ENCODE measurements at regions not wholly inside any gene's neighbourhood (a gene's known extent, or its start where the extent isn't known, plus 50 kb on each side); places are given as distances from the start of the nearest gene placed in this dataset.

- peaks cover 0 to 2% of the 10 kb centered on the region in 2 donors for H3K27me3 ChIP-seq (ENCODE audit: control insufficient read depth in 2 of 2, insufficient read depth in 2 of 2, low read length in 2 of 2)
- WGBS (ENCODE audit: insufficient coverage) = no CpG with 5 or more reads among the region's 1 CpG
Observed at GRCh38 chr15:39157882-39158281, 423.0 kb upstream of the THBS1 start.

GRCh38 chr15:39159833-39160232, 421.0 kb upstream of the THBS1 start:
- H3K36me3 ChIP-seq (replicated peaks in 1 of 2; ENCODE audit: control insufficient read depth in 1 of 2, insufficient read depth in 2 of 2, low read length in 2 of 2) = no peaks in the 10 kb centered on the region
- DNase-seq = no peak
- no peaks in the 10 kb centered on the region for H3K4me1 Mint-ChIP-seq
- TF ChIP-seq, protein P1, sequence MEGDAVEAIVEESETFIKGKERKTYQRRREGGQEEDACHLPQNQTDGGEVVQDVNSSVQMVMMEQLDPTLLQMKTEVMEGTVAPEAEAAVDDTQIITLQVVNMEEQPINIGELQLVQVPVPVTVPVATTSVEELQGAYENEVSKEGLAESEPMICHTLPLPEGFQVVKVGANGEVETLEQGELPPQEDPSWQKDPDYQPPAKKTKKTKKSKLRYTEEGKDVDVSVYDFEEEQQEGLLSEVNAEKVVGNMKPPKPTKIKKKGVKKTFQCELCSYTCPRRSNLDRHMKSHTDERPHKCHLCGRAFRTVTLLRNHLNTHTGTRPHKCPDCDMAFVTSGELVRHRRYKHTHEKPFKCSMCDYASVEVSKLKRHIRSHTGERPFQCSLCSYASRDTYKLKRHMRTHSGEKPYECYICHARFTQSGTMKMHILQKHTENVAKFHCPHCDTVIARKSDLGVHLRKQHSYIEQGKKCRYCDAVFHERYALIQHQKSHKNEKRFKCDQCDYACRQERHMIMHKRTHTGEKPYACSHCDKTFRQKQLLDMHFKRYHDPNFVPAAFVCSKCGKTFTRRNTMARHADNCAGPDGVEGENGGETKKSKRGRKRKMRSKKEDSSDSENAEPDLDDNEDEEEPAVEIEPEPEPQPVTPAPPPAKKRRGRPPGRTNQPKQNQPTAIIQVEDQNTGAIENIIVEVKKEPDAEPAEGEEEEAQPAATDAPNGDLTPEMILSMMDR (IDR thresholded peaks at IDR 0.05) = no peak
- H3K27ac ChIP-seq (ENCODE audit: low read depth in 1 of 2, low read length in 2 of 2) = no peak overlapping the region
- H3K4me3 ChIP-seq (replicated peaks in 1 of 3; ENCODE audit: low read depth in 2 of 3, low read length in 3 of 3) = no peak overlapping the region
- no peaks in the 10 kb centered on the region for H3K36me3 Mint-ChIP-seq
- peaks cover 0 to 4% (median 1%) of the 10 kb centered on the region in 7 donors for H3K9me3 Mint-ChIP-seq
- H3K27me3 Mint-ChIP-seq (ENCODE audit: low read depth in 3 of 3) = peaks cover 2 to 11% (median 3%) of the 10 kb centered on the region in 3 donors
- H4K20me1 ChIP-seq (ENCODE audit: insufficient read depth, low read length) = no peaks in the 10 kb centered on the region
- no peak overlapping the region for H3K27ac Mint-ChIP-seq
- no peak overlapping the region for H3K4me2 ChIP-seq (replicated peaks; ENCODE audit: extremely low read depth, low read length, poor library complexity, severe bottlenecking)
- intact Hi-C loops (cut with micrococcal nuclease) = no loop called here
- H3K4me3 Mint-ChIP-seq = no peak overlapping the region
- no peak overlapping the region for H2AFZ ChIP-seq (ENCODE audit: insufficient read depth, low read depth, low read length, poor library complexity, severe bottlenecking)
- no peaks in the 10 kb centered on the region for H3K9me3 ChIP-seq (replicated peaks in 1 of 2; ENCODE audit: control insufficient read depth in 1 of 2, insufficient read depth in 1 of 2, low read length in 2 of 2)
- no peaks in the 10 kb centered on the region for H3K4me1 ChIP-seq (ENCODE audit: control insufficient read depth in 1 of 2, insufficient read depth in 2 of 2, low read length in 2 of 2)
- no peak overlapping the region for H3K9ac ChIP-seq (ENCODE audit: insufficient read depth, low read length, poor library complexity, severe bottlenecking)
- peaks cover 0 to 7% of the 10 kb centered on the region in 2 donors for H3K27me3 ChIP-seq (ENCODE audit: control insufficient read depth in 2 of 2, insufficient read depth in 2 of 2, low read length in 2 of 2)
- H3K79me2 ChIP-seq (ENCODE audit: insufficient read depth, low read length) = no peaks in the 10 kb centered on the region

More at GRCh38 chr15:39157882-39158281, 423.0 kb upstream of the THBS1 start:
- H4K20me1 ChIP-seq (ENCODE audit: insufficient read depth, low read length) = no peaks in the 10 kb centered on the region
- no peaks in the 10 kb centered on the region for H3K79me2 ChIP-seq (ENCODE audit: insufficient read depth, low read length)
- Mint-ChIP-seq H3K9me3 (no peaks in the 10 kb centered on the region), H3K4me1 (no peaks in the 10 kb centered on the region), H3K36me3 (no peaks in the 10 kb centered on the region), H3K4me3 (no peak overlapping the region), H3K27me3 (ENCODE audit: low read depth in 3 of 3) (peaks cover 2 to 8% (median 3%) of the 10 kb centered on the region in 3 donors), H3K27ac (no peak overlapping the region)
- no peak overlapping the region for H2AFZ ChIP-seq (ENCODE audit: insufficient read depth, low read depth, low read length, poor library complexity, severe bottlenecking)
- no peak overlapping the region for H3K4me3 ChIP-seq (replicated peaks in 1 of 3; ENCODE audit: low read depth in 2 of 3, low read length in 3 of 3)
- no peaks in the 10 kb centered on the region for H3K4me1 ChIP-seq (ENCODE audit: control insufficient read depth in 1 of 2, insufficient read depth in 2 of 2, low read length in 2 of 2)
- no peak overlapping the region for H3K27ac ChIP-seq (ENCODE audit: low read depth in 1 of 2, low read length in 2 of 2)
- H3K4me2 ChIP-seq (replicated peaks; ENCODE audit: extremely low read depth, low read length, poor library complexity, severe bottlenecking) = no peak overlapping the region
- no peak overlapping the region for H3K9ac ChIP-seq (ENCODE audit: insufficient read depth, low read length, poor library complexity, severe bottlenecking)
- intact Hi-C loops (cut with micrococcal nuclease) = no loop called here
- H3K9me3 ChIP-seq (replicated peaks in 1 of 2; ENCODE audit: control insufficient read depth in 1 of 2, insufficient read depth in 1 of 2, low read length in 2 of 2) = no peaks in the 10 kb centered on the region
- TF ChIP-seq, protein P1 (IDR thresholded peaks at IDR 0.05) = no peak
- H3K36me3 ChIP-seq (replicated peaks in 1 of 2; ENCODE audit: control insufficient read depth in 1 of 2, insufficient read depth in 2 of 2, low read length in 2 of 2) = no peaks in the 10 kb centered on the region
- DNase-seq = no peak
